Kidney (tissue), 13 donors: ENCODE measurements at regions not wholly inside any gene's neighbourhood (a gene's known extent, or its start where the extent isn't known, plus 50 kb on each side); places are given as distances from the start of the nearest gene placed in this dataset.

Experiments used
- DNase-seq, 5 donors: peaks; one replicate each; pipeline ENCODE4 v3.0.0-alpha.2; 2013 to 2020
- FAIRE-seq: peaks from 2 replicates; lab custom pipeline; 2012; peaks lifted over from hg19 to GRCh38; lab: Jason Lieb, UNC
- H3K27ac ChIP-seq, 2 donors: one replicate each; pipeline ENCODE4 v1.7.0; 2013; ENCODE audit warnings: low read depth in 2 of 2, low read length in 2 of 2, inconsistent platforms in 1 of 2
- H3K27me3 ChIP-seq: one replicate; pipeline ENCODE4 v1.7.1; 2013; ENCODE audit warnings: low read length, inconsistent platforms; ENCODE audit not compliant: control insufficient read depth, insufficient read depth
- H3K36me3 ChIP-seq, 3 donors: one replicate each; pipeline versions ENCODE4 v1.7.0 to v1.7.1; 2013; ENCODE audit warnings: low read length in 3 of 3, control low read depth in 1 of 3, inconsistent platforms in 1 of 3; ENCODE audit not compliant: insufficient read depth in 3 of 3, control insufficient read depth in 2 of 3
- H3K4me1 ChIP-seq, 3 donors: one replicate each; pipeline versions ENCODE4 v1.7.0 to v1.7.1; 2013; ENCODE audit warnings: low read length in 3 of 3, inconsistent platforms in 1 of 3, low read depth in 1 of 3; ENCODE audit not compliant: control insufficient read depth in 2 of 3, insufficient read depth in 2 of 3
- H3K4me3 ChIP-seq, 3 donors: one replicate each; pipeline versions ENCODE4 v1.7.0 to v1.8.1; 2013; ENCODE audit warnings: low read length in 3 of 3, control low read depth in 1 of 3, inconsistent platforms in 1 of 3
- H3K9ac ChIP-seq, 3 donors: one replicate each; pipeline versions ENCODE4 v1.7.0 to v1.7.1; 2013; ENCODE audit warnings: low read length in 3 of 3, control low read depth in 1 of 3, inconsistent platforms in 1 of 3
- H3K9me3 ChIP-seq, 3 donors: one replicate each; pipeline versions ENCODE4 v1.7.0 to v1.7.1; 2013; ENCODE audit warnings: low read length in 3 of 3, control low read depth in 1 of 3, inconsistent platforms in 1 of 3; ENCODE audit not compliant: control insufficient read depth in 2 of 3, insufficient read depth in 1 of 3
- intact Hi-C: fragments of 100-400 bp; cut with DNase I; formaldehyde crosslinking; loops from one replicate; pipeline ENCODE4 v1.11.1; 2022
- TF ChIP-seq, protein P1 (sequence below): IDR thresholded peaks from 3 replicates; pipeline ENCODE4 v1.5.1; 2012; ENCODE audit warnings: mild to moderate bottlenecking, moderate library complexity, borderline replicate concordance; ENCODE audit not compliant: insufficient read depth; ENCODE audit errors: extremely low read depth
- donor health status: control.
- donor health status: control.
- donor health status: control.
- donor health status: control.
- donor health status: control.
- donor health status: DM: yes; HTN: yes; CAD: no.
- donor health status: Normal renal cell carcinoma (clear cell type).

DNA sequence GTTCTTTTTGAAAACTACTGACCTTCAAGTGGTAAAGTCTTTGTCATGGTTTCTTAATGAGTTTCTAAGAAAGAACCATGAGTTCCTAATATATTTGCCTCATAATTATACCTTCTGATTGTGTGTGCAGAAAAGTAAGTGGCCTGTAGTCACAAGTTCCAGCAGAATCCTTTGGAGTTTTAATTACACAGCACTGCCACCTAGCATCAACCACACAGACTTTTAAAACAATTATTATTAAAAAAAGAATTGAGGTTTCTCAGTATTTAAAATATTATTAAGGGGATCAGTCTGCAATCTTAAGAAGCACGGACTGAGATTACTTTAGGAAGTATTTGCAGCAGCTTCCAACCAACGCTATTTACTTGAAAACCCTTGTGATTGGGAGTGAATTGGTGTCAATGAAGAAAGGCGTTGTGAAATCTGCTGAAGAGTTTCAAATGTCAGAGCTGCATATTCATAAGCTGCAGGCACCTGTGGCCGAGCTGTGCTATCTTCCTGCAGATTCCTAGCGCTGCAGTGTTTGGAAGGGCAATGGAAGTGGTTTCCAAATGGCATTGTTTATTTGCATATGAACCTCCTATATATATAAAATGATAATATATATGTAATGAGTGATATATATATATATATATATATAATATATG lies 1074.2 kb upstream of the WWC1 start:
- H3K27me3 ChIP-seq = no peaks in the 10 kb centered on the region
- H3K4me3 ChIP-seq = no peak overlapping the region
- H3K27ac ChIP-seq = no peak overlapping the region
- H3K4me1 ChIP-seq = no peaks in the 10 kb centered on the region
- H3K9me3 ChIP-seq = no peaks in the 10 kb centered on the region
- H3K36me3 ChIP-seq = no peaks in the 10 kb centered on the region
- TF ChIP-seq, protein P1, sequence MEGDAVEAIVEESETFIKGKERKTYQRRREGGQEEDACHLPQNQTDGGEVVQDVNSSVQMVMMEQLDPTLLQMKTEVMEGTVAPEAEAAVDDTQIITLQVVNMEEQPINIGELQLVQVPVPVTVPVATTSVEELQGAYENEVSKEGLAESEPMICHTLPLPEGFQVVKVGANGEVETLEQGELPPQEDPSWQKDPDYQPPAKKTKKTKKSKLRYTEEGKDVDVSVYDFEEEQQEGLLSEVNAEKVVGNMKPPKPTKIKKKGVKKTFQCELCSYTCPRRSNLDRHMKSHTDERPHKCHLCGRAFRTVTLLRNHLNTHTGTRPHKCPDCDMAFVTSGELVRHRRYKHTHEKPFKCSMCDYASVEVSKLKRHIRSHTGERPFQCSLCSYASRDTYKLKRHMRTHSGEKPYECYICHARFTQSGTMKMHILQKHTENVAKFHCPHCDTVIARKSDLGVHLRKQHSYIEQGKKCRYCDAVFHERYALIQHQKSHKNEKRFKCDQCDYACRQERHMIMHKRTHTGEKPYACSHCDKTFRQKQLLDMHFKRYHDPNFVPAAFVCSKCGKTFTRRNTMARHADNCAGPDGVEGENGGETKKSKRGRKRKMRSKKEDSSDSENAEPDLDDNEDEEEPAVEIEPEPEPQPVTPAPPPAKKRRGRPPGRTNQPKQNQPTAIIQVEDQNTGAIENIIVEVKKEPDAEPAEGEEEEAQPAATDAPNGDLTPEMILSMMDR = peak; percentile 5
- DNase-seq (peak in 2 of 5 donors; percentile 14 to 30), FAIRE-seq (no peak)
- intact Hi-C loops = no loop called here
- no peak overlapping the region for H3K9ac ChIP-seq

DNA sequence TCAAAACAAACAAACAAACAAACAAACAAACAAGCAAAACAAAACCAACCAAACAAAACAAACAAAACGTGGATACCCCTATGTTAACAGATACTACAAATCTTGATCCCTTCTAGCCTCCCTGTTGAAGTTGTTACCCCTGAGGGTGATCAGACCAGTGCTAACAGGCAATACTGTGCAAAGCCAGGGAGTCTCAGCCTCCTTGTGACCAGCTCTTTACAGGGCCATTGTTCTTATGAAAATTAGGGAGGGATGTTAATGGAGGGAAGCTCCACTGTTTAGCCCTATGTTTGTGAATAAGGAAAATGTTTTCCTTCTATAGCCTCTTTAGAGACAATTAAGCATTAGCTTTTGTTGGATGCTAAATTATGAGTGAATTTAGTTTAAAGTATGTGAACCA lies 1072.1 kb upstream of the WWC1 start:
- FAIRE-seq = no peak
- Histone ChIP-seq H3K27ac (no peak overlapping the region), H3K4me3 (no peak overlapping the region), H3K9ac (no peak overlapping the region), H3K36me3 (no peaks in the 10 kb centered on the region), H3K4me1 (no peaks in the 10 kb centered on the region), H3K9me3 (no peaks in the 10 kb centered on the region), H3K27me3 (no peaks in the 10 kb centered on the region)
- DNase-seq = no peak
- TF ChIP-seq, protein P1 = no peak
- intact Hi-C loops = no loop called here

GRCh38 chr5:167226386-167226785 lies 1065.1 kb upstream of the WWC1 start:
- H3K27me3 ChIP-seq = no peaks in the 10 kb centered on the region
- intact Hi-C loops = no loop called here
- H3K9ac ChIP-seq = no peak overlapping the region
- no peak overlapping the region for H3K4me3 ChIP-seq
- DNase-seq (no peak), FAIRE-seq (no peak)
- H3K9me3 ChIP-seq = no peaks in the 10 kb centered on the region
- TF ChIP-seq, protein P1 = no peak
- H3K4me1 ChIP-seq = no peaks in the 10 kb centered on the region
- H3K36me3 ChIP-seq = no peaks in the 10 kb centered on the region
- H3K27ac ChIP-seq = no peak overlapping the region

GRCh38 chr5:167228134-167228533 lies 1063.3 kb upstream of the WWC1 start:
- intact Hi-C loops = no loop called here
- Histone ChIP-seq H3K4me1 (no peaks in the 10 kb centered on the region), H3K27me3 (no peaks in the 10 kb centered on the region), H3K27ac (no peak overlapping the region), H3K9ac (no peak overlapping the region), H3K9me3 (no peaks in the 10 kb centered on the region), H3K36me3 (no peaks in the 10 kb centered on the region), H3K4me3 (no peak overlapping the region)
- no peak for DNase-seq
- TF ChIP-seq, protein P1 = no peak
- FAIRE-seq = no peak
